ENCODE measurements at regions not wholly inside any gene's neighbourhood (a gene's known extent, or its start where the extent isn't known, plus 50 kb on each side); places are given as distances from the start of the nearest gene placed in this dataset.

DNA sequence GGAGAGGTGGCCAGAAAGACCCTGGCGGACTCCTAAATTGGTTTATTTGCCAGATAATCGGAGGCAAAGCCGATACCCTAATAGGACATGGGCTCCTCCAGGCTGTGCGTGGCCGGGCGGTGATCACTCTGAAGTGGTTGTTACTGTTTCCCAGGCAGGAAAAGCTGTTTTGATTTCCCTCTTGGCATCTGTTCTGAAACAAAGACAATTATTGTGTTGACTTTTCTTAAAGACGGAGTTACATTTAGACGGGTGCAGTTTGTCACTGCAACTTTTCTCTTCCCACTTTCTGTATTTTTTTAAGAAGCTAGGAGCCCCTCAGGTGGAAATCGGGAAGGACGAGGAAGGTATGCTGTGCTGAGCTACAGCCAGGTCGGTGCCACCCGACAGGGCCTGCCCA, 1288.4 kb downstream of the BRD1 start:
- no peak for DNase-seq

DNA sequence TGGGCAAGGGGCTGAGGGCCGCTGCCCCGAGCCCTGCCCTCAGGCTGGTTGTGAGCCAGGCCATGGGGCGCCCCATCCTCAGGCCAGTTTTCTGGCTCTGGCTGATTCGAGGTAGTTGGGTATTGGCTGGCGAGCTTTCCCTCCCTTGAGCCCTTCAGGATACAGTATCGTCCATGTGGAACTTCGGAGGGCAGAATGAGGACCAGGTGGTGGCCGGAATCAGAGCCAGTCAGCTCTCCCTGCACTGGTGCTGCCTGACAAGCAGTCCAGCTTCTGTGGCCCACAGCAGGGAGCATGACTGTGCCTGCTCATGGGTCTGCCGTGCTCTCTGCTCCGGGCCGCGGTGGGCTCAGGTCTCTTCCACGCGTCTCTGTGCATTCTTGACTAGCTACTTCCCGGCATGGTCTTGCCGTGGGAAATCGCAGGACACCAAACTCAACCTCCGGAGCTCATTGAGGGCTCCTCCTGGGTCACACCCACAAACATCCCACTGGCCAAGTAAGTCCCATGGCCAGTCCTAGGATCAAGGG, 1289.3 kb downstream of the BRD1 start:
- DNase-seq = no peak

DNA sequence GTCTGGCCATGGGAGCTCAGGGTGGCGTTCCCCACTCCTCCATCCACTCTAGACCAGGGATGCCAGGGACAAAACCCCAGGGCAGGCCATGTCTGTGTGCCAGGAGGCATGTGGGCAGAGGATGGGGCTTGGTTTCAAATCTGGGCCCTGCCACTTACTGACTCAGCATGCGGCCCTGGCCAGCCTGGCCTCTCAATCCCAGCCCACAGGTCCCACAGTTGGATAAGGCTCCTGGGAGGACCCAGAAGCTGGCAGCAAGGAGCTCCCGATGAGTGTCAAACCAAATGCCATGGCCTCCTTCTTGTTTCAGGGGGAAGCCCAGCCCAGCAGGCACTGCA, 1290.4 kb downstream of the BRD1 start:
- DNase-seq = no peak

DNA sequence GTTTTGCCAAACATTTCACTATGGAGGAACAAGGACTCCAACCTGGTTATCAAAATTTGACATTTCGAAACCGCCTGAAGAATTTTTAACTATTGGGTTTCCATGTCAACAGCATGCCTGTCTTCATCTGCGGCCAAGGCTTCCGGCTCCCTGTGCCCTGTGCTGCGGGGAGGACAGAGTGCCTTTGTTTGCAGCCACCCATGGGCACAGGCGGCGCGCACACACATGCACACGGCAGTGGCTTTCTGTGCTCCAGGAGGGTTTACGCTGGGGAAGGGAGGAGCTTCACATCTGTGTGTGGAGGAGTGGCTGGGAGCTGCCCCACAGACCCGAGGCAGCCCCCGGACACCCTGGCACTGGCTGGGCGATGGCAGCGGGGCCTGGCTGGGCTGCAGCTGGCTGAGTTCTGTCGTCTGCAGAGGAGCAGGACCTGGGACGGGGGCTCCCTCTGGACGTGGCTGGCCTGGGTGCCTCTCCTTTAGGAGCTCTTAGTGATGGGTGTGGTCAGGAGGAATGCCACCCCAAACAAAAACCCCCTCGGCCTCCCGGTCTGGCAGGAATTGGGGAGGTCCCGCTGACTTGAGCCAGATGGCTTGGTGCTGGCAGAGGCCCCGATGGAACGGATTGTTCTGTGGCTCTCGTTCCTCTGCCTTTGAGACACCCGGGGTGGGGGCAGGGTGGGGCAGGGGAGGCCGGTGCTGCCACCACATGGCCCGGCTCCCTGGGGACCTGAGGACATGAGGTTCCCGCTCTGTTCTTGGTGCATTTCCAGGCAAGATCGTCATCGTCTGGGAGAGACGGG, 1290.9 kb downstream of the BRD1 start:
- DNase-seq = no peak

DNA sequence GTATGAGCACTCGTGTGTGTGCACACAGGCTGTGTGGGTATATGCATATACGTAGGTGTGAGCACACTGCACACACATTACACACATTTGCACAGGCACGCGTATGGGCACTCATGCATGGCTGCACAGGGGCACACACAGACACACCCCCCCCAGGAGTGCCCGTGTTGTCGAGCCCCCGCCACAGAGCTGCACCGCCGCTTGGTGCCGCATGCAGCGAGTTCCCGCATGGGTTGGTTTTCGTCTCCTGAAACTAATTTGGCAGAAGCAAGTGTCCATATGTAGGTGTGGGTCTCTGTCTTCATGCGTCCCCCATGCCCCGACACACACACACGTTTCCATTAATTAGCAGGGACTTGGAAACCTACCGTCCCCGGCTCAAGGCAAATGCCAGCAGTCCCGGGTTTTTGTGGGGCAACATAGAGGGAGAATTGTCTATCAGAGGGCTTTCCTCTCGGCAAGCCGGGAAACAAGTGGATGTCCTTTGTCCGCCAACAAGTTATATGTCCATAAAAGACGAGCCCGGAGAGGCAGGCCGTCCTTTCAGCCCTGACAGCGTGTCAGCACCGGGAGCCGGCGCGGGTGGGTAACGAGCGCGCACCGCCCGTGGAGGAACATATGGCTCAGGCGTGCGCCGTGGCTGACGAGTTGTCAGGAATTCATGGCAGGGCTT, 1291.7 kb downstream of the BRD1 start:
- DNase-seq = no peak

DNA sequence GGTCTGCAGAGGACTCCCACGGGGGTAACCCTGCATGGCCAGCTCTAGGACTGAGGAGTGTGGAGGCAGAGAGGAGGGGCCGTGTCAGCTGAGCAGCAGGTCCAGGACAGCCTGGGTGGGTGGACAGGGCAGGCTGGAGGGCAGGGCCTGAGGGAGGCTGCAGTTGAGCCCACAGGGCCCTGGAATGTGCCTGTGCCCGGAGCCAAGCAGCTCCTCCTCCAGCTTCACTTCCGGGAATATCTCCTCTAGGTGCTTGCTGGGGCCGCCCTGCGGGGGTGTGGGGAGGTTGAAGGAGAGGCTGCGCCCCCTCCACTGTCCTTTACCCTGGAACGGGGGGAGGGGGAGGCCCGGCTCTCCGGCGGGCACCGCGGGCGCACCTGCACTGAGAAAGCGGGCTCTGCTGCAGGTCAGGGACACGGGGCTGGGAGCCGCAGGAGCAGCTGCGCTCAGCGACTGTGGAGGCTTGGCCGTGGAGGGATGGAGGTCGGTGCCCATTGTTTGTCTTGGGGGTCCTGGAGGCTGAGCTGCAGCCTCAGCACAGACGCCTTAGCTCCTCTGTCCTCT, 1293.2 kb downstream of the BRD1 start:
- DNase-seq = no peak

DNA sequence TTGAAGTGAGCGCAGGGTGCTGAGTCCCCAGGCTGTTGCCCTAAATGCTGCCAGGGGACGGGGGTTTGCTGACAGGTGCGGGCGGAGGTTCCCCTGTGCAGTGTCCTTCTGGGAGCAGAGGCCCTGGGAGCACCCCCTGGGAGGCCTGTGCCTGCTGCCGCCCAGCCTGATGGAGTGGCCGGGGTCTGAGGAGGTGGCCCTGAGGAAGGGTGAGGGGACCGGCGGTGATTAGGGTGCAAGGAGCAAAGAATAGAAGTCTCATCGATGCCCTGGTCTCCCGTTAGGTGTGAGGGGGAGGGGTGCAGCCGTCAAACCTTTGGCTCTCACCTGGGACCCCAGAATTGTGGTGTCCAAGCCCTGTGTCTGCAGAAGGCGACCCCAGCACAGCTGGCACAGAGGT, 1294.7 kb downstream of the BRD1 start:
- no peak for DNase-seq

DNA sequence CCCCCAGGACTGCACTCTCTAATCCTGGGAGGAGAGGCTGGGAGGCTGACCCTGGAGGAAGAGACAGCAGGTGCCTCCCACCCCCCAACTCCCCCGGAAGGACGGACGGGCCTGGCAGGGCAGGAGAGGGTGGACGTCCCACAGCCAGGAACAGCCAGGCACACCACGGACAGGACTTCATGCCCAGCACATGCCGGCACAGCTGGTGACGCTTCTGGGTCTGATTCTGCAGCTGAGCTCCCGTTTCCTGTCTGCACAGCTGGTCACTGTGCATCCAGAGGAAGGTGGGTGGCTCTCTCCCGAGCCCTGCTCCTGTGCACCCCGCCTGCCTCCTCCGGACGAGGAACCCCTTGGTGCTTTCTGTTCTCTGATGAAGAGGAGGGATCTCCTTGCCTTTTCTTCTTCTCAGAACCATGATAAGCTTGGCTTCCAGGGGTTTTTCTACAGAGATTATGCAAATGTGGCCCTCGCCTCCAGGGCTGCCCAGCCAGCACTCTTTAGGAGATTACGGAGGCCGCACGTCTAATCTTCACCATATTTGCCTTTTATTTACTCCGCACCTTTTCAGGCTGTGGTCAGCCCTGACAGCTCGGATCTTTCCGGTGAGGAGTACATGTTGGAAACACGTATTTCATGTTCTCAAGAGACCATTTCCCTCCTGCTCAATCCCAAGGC, 1295.8 kb downstream of the BRD1 start:
- DNase-seq = no peak

DNA sequence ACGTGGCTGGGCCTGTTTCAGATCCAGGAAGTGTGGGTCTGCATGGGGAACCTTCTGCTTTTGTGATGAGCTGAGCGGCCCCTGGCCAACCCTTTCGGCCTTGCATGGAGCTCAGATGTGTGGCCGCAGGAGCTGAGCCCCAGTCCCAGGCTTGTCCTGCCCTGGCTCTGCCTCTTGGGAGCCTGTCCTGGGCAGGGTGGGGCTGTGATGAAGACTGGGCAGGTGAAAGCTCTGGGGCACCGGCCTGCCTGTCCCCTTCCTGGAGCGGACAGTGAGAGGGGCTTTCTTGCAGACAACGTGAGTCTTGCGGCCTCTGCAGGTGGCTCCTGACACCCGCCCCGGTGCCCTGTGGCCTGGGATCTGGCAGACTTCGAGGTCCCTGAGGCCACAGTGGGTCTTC, 1296.6 kb downstream of the BRD1 start:
- no peak for DNase-seq

DNA sequence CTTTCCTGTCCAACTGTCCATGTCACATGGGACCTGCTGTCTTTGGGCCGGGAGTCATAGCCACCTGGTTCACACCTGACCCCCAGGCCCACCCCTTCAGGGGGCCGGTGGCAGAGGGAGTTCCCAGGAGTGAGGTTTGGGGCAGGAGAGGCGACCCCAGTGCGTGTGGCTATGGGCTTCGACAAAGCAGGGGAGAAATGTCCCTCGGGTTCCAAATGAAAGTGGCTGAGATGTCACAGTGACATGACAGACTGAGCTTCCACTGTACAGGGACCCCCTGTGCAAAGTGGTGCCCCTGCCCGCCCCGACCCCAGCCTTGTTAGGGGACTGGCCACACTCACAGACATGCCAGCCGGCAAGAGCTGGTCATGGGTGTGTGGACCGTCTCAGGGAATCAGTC, 1297.0 kb downstream of the BRD1 start:
- no peak for DNase-seq

DNA sequence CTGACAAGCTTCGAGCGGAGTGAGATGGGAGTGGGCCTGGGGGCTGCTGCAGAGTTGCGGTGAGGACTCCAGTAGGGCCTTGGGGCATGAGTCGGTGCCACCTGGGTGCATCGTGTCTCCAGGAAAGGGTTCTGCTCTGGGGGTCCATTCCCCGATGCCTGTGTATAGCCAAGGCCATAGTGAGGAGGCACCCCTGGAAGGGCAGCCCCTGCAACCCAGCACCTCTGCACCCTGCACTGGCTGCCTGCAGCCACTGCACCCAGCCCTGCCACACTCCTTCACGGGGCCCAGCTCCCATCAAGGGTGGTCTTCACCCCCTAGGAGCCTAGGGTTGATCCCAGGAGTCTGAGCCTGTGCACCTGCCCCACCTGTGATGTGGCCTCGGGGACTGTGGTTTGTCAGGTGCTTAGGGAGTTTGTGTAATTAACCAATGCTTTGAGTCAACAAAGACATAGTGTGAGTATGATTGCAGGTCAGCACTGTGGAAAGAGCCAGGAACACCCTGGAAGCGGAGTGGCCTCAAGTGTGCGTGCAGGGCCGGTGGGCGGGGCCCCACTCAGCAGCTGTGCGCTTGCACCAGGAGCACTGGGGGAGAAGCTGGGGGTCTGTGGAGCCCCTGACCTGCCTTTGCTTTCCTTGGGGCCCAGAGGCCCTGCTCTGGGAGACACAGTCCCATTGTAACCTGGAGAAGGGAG, 1299.3 kb downstream of the BRD1 start:
- no peak for DNase-seq

DNA sequence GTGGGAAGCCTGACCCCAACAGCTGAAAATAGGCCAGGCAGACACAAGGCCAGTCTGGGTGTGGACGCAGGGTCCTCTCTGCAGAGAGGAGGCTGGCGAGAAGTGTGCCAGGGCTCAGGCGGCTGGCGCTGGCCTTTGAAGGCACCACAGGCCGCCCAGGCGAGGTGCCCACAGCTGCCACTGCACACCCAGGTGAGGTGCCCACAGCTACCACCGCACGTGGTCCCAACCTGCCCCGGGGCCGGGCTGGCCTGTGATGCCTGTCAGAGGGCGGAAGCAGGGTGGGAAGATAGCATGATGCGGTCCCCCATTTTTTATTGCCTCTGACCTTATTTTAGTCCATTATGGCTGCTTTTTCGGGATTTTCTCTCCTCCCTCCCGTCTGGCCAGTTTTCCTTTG, 1303.9 kb downstream of the BRD1 start:
- no peak for DNase-seq

DNA sequence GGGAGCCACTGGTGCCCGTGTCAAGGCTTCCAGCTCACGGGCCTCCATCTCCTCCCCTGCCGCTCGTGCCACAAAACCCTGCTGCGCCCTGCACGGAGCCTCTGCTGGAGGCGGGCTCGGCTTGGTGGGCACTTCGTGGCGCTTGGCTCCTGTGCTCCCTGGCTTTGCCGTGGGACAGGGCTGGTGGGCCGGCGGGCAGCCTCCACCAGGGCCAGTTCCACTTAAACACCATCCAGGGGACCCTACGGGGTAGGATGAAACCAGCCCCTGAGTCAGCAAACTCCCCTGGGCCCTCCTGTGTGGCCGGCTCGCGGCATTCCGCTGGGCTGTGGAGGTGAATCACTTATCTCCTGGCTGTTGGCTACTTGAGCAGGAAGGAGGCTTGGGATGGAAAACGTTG, 1304.6 kb downstream of the BRD1 start:
- no peak for DNase-seq

DNA sequence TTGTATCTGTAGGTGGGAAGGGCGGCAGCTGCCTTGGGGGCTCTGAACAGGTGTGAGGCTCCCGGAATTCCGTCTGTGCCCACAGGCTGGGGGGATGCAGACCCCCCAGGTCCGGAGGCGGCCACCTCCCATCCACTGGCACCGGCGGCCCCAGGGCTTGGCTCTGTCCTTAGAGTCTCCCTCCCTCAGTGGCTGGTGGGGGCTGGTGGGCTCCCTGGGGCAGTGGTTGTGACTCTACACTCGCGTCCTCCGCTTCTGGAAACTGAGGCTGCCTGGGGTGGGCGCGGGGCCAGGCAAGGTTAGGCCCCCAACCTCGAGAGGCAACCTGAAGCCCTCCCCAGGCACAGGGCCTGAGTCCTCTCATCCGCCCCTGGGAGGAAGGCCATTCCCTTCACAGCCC, 1305.4 kb downstream of the BRD1 start:
- DNase-seq = no peak

DNA sequence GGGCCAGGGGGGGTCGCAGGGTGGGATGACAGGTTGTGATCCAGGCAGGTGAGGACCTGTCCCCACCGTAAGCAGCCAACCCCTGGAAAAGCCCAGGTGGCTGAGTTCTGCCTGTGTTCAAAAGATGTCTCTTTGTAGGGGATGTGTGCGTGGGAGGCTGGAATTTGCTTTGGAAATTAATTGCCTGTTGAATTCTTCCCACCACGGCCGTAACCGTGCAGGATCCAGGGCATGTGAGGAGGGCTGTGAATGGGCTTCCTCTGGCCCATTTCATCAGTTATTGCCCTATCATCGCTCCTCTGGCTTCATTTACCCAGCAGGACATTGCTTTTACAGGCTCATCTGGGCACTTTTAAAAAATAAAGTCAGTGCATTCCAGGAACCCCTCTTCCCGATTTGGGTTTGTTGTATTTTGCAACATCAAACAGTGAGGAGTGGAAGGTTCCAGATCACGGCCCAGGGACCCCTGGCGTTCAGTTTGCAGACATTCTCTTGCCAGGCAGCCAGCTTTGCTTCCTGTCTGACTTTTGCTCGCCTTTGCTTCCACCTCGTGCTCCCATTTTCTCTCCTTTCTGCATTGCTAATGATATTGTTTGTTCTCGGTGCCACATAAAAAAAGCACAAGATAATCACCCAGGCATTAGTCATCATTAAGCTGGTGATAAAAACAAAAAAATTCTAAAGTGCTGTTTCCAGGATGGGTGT, 1306.6 kb downstream of the BRD1 start:
- no peak for DNase-seq

DNA sequence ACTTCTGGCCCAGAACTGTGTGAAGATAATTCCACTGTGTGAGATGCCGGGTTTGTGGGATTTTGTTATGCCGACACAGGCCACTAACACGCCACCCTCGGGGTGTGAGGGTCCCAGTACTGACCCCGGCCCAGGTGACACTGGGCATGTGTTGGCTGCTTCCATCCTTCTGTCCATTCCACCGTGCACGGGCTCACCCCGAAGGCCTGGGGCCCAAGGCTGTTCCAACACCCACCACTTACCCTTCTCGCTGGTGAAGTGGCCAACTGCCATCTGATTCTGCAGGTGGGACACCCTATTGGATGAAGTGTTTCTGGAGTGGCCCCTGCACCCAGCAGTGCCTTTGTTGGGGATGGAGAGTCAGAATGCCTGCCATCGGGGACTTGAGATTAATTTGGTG, 1307.5 kb downstream of the BRD1 start:
- no peak for DNase-seq

DNA sequence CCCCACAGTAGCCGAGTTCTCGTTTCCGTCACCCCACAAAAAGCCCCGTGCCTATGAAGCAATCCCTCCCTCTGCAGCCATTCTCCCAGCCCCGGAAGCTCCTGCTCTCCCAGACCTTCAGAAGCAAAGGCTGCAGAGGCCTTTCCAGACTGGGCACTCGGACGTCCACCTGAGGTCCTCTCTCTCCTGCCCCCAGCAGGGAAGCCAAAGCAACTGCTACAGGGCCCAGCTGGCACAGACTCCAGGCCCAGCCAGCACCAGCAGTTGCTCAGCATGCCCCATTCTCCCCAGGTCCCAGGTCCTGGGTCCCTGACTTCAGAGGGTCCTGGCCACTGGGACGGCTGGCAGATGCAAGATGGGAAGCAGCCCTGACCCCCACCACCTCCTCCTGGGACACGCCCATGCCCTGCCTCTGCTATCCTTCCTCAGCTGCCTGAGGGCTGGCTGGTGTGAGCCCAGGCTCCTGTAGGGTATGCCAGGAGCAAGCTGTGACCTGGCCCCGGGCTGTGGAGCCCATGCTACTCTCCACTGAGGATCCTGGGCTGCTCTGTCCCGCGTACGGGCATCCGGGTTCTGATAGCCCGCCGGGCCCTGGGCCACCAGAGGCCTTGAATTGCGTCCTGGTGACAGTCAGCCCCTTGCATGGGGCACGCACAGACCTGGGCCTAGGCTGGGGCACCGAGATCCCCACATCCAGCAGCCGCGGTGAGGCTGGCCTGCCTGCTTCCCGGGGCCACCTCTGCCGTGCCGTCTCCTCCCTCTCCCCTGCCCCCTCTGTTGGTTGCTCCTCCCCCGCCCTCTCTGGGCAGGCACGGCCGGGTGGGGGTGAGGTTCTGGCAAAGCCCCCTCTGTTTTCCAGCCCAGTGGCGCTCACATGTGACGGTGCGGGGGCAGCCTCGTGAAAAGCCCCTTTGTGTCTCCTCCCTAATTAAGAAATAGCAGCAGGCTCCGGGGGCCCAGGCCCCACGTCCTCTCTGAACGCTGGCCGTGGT, 1310.3 kb downstream of the BRD1 start:
- DNase-seq = no peak

DNA sequence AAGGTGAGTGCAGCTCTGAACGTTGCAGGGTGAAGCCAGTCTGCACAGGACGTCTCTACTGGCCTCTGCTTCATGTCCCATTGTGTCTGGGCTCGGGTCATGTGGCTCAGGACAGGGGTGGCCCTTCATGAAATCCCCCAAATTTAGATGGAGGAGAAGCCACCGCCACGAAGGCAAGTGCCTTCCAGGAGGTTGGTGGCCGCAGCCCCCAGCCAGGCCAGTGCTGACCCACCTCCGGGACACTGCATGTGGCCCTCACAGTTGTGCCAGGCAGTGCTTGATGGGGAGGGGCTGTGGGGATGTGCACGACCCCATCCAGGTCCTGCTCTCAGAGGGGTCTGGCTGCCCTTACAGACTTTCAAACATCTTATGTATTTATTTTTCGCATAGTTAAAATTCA, 1311.1 kb downstream of the BRD1 start:
- DNase-seq = no peak

DNA sequence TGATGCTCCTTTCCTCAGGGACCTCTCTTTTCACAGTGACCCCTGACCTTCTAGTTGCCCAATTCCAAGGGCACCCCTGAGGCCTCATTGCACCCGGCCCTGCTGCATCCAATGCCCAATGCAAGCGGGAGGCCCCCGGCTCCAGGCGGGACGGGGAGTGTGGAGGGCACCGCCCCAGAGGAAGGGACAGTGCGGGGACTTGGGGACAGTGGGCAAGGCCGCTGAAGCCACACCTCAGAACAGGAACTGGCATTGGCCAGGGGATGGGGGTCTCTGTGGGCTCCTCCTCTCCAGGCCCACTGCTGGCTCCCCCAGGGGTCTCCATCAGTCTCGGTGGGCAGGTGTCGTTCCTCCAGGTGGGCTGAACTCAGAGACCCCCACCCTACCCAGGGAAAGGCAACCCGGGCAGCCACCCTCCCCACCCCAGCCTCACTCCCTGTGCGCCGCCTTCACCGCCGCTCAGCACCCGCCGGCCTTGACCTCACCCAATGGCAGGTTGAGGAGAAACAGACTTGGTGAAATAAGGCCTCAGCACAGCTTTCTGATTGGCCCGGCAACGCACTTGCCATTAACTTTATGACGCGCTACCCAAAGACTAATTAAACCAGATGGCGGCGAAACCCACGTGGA, 1312.0 kb downstream of the BRD1 start:
- no peak for DNase-seq

DNA sequence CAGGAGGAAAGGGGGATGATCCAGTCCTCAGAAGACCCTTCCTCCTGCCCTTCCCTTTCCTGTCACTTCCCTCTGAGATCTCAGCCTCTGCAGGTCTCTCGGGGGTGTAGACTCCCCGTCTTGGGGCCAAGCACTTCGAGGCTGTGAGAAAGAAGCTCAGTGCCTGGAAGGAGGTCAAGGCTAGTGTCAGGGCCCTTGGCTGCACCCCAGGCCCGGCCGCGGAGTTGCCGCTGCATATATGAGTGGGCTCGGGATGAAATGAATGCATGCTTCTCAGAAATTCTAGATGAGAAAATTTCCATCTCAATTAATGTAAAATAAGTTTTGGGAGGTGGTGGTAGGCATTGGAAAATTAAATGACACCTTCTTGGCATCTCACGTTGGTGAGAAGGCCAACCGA, 1313.7 kb downstream of the BRD1 start:
- DNase-seq = no peak

DNA sequence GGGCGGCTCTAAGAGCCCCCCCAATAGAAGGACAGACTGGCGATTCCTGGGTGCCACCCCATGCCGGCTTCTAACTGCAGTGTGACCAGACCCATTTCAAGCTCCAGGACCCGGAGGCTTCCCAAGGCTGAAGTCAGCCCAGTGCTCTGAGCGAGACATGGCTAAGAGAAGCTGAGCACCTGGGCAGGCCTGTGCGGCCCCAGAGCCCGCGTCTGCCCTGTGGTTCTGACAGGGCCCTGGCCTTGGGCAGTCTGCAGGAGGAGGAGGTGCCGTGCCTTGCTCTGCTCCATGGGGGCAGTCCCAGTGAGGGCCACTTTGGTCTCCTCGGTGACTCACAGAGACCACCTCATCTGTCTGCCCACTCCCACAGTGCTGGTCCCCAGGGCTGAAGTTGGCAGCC, 1314.2 kb downstream of the BRD1 start:
- DNase-seq = no peak

All from activated CD4-positive, alpha-beta T cell treated with anti-CD3 and anti-CD28 coated beads, Interleukin-2, amount 50 U/mL, for 16 hours (primary cell).